ENCODE measurements at regions not wholly inside any gene's neighbourhood (a gene's known extent, or its start where the extent isn't known, plus 50 kb on each side); places are given as distances from the start of the nearest gene placed in this dataset.
A peak's percentile ranks its signal among the peaks of the same experiment; 100 is the strongest.

DNA sequence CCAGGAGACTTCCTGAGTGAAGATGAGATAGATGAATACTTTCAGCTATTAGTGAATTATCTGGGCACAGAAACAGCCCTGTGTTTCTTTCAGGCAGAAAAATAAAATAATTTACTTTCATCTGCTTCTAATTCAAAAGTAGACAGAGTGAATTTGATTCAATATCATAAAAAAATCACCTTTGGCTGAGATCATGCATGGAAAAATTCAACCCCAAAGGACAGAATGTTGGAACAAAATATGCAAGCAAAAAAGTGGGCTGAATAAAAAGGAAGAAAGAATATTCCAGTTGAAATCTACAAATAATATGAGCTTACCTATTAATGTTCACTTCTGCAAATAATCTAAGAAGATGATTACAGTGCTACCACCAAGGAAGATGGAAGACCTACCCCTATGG lies 546.9 kb downstream of the TFAP2B start:
- DNase-seq (no peak), ATAC-seq (ENCODE audit: insufficient read depth, low FRiP score) (no peak)
- Histone ChIP-seq H3K27me3 (ENCODE audit: control insufficient read depth in 3 of 3, insufficient read depth in 3 of 3, low read length in 2 of 3) (no peaks in the 10 kb centered on the region), H3K27ac (ENCODE audit: low read depth in 1 of 2, low read length in 1 of 2) (no peak overlapping the region), H3K9ac (ENCODE audit: insufficient read depth in 1 of 2, low read length in 2 of 2) (no peak overlapping the region), H3K4me3 (no peak overlapping the region), H3K36me3 (ENCODE audit: control insufficient read depth in 4 of 4, insufficient read depth in 4 of 4, low read length in 4 of 4) (no peaks in the 10 kb centered on the region), H3K9me3 (ENCODE audit: control insufficient read depth in 4 of 4, insufficient read depth in 3 of 4, low read length in 3 of 4) (no peaks in the 10 kb centered on the region), H3K4me1 (ENCODE audit: control insufficient read depth in 5 of 5, insufficient read depth in 5 of 5, low read length in 5 of 5) (peaks cover 0 to 4% (median 0%) of the 10 kb centered on the region in 5 donors)
- TF ChIP-seq CTCF (IDR thresholded peaks at IDR 0.05; ENCODE audit: control extremely low read depth, extremely low read depth) = no peak

DNA sequence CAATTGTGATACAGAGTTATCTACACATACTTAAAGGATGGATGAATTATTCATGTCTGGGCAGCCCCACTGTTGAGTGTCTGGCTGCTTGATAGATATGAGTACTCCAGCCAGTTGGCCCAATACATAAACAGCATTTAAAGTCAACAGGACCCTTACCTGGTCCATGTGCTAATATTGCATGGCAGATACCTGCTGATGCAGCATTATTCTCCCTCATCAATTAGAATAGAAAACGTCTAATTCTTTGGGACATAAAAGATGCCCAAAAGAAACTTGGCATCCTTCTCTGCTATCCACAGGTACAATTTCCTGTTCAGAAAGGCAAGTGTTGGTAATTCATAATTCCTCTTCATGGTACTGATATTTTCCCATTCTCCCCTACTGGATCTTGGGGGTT lies 550.8 kb downstream of the TFAP2B start:
- H3K9me3 ChIP-seq (ENCODE audit: control insufficient read depth in 4 of 4, insufficient read depth in 3 of 4, low read length in 3 of 4) = no peaks in the 10 kb centered on the region
- ATAC-seq (ENCODE audit: insufficient read depth, low FRiP score) (no peak), DNase-seq (no peak)

GRCh38 chr6:51382847-51383246 lies 564.2 kb downstream of the TFAP2B start:
- DNase-seq (peak in 2 of 3 donors; percentile 72), ATAC-seq (ENCODE audit: insufficient read depth, low FRiP score) (no peak)
- Histone ChIP-seq H3K36me3 (ENCODE audit: control insufficient read depth in 4 of 4, insufficient read depth in 4 of 4, low read length in 4 of 4) (no peaks in the 10 kb centered on the region), H3K9me3 (ENCODE audit: control insufficient read depth in 4 of 4, insufficient read depth in 3 of 4, low read length in 3 of 4) (peaks cover 0 to 3% (median 1%) of the 10 kb centered on the region in 4 donors), H3K4me1 (ENCODE audit: control insufficient read depth in 5 of 5, insufficient read depth in 5 of 5, low read length in 5 of 5) (peaks cover 0 to 4% (median 0%) of the 10 kb centered on the region in 5 donors), H3K27me3 (ENCODE audit: control insufficient read depth in 3 of 3, insufficient read depth in 3 of 3, low read length in 2 of 3) (no peaks in the 10 kb centered on the region), H3K9ac (ENCODE audit: insufficient read depth in 1 of 2, low read length in 2 of 2) (no peak overlapping the region), H3K4me3 (no peak overlapping the region), H3K27ac (ENCODE audit: low read depth in 1 of 2, low read length in 1 of 2) (no peak overlapping the region)
- TF ChIP-seq CTCF (IDR thresholded peaks at IDR 0.05; ENCODE audit: control extremely low read depth, extremely low read depth) = no peak

More for the DNA sequence above, 550.8 kb downstream of the TFAP2B start:
- no peak for TF ChIP-seq CTCF (IDR thresholded peaks at IDR 0.05; ENCODE audit: control extremely low read depth, extremely low read depth)
- Histone ChIP-seq H3K9ac (ENCODE audit: insufficient read depth in 1 of 2, low read length in 2 of 2) (no peak overlapping the region), H3K27me3 (ENCODE audit: control insufficient read depth in 3 of 3, insufficient read depth in 3 of 3, low read length in 2 of 3) (no peaks in the 10 kb centered on the region), H3K27ac (ENCODE audit: low read depth in 1 of 2, low read length in 1 of 2) (no peak overlapping the region), H3K4me1 (ENCODE audit: control insufficient read depth in 5 of 5, insufficient read depth in 5 of 5, low read length in 5 of 5) (no peaks in the 10 kb centered on the region), H3K4me3 (no peak overlapping the region), H3K36me3 (ENCODE audit: control insufficient read depth in 4 of 4, insufficient read depth in 4 of 4, low read length in 4 of 4) (no peaks in the 10 kb centered on the region)
- WGBS, 2 donors = 77 to 95% methylated on average over 1 of the region's 1 CpG

DNA sequence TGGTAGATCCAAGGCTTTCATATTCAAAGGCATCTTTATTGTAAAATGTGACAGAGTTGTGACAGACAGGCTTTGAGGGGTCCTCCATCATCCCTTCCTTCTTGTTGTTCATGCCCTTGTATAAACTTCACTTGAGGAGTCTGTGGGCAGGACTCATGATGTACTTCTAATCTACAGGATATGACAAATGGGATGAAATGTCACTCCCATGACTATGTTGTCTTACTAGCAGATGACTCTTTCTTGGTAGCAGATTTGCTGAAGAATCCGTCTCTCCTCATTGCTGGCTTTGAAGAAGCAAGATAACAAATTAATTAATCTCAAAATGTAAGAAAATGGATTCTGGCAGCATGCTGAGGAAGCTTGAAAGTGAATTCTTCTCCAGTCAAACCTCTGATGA lies 566.1 kb downstream of the TFAP2B start:
- Histone ChIP-seq H3K9ac (ENCODE audit: insufficient read depth in 1 of 2, low read length in 2 of 2) (no peak overlapping the region), H3K4me1 (ENCODE audit: control insufficient read depth in 5 of 5, insufficient read depth in 5 of 5, low read length in 5 of 5) (peaks cover 0 to 4% (median 0%) of the 10 kb centered on the region in 5 donors), H3K27ac (ENCODE audit: low read depth in 1 of 2, low read length in 1 of 2) (no peak overlapping the region), H3K4me3 (no peak overlapping the region), H3K27me3 (ENCODE audit: control insufficient read depth in 3 of 3, insufficient read depth in 3 of 3, low read length in 2 of 3) (no peaks in the 10 kb centered on the region), H3K9me3 (ENCODE audit: control insufficient read depth in 4 of 4, insufficient read depth in 3 of 4, low read length in 3 of 4) (peaks cover 0 to 3% (median 1%) of the 10 kb centered on the region in 4 donors), H3K36me3 (ENCODE audit: control insufficient read depth in 4 of 4, insufficient read depth in 4 of 4, low read length in 4 of 4) (no peaks in the 10 kb centered on the region)
- WGBS, 2 donors = 65 to 86% methylated on average over 1 of the region's 1 CpG
- DNase-seq (no peak), ATAC-seq (ENCODE audit: insufficient read depth, low FRiP score) (no peak)
- TF ChIP-seq CTCF (IDR thresholded peaks at IDR 0.05; ENCODE audit: control extremely low read depth, extremely low read depth) = no peak
